ENCODE measurements at regions not wholly inside any gene's neighbourhood (a gene's known extent, or its start where the extent isn't known, plus 50 kb on each side); places are given as distances from the start of the nearest gene placed in this dataset.

GRCh38 chr7:79590916-79591623, 137.6 kb upstream of the MAGI2 start:
- no peaks in the 10 kb centered on the region for H3K4me1 ChIP-seq (ENCODE audit: control insufficient read depth, insufficient read depth, low read length, poor library complexity, severe bottlenecking)
- Mint-ChIP-seq H3K4me3 (no peak overlapping the region), H3K27ac (no peak overlapping the region), H3K36me3 (no peaks in the 10 kb centered on the region), H3K4me1 (no peaks in the 10 kb centered on the region), H3K27me3 (no peaks in the 10 kb centered on the region), H3K9me3 (peaks cover 0 to 6% (median 4%) of the 10 kb centered on the region in 7 donors)
- no peak overlapping the region for H3K27ac ChIP-seq (ENCODE audit: insufficient read depth, low read length, poor library complexity, severe bottlenecking)
- no peak overlapping the region for H3K4me3 ChIP-seq (ENCODE audit: low read depth, low read length)
- no peaks in the 10 kb centered on the region for H3K36me3 ChIP-seq (ENCODE audit: control insufficient read depth, insufficient read depth, low read length)
- no peaks in the 10 kb centered on the region for H3K27me3 ChIP-seq (ENCODE audit: control insufficient read depth, insufficient read depth, low read length)
- no peak for DNase-seq
- ATAC-seq (ENCODE audit: low read depth in 2 of 2), result no peak
- no peaks in the 10 kb centered on the region for H3K9me3 ChIP-seq (ENCODE audit: control insufficient read depth in 2 of 2, low read length in 2 of 2)

GRCh38 chr7:79590391-79590790, 136.9 kb upstream of the MAGI2 start:
- H3K4me3 Mint-ChIP-seq, result no peak overlapping the region
- Histone ChIP-seq H3K4me1 (ENCODE audit: control insufficient read depth, insufficient read depth, low read length, poor library complexity, severe bottlenecking) (no peaks in the 10 kb centered on the region), H3K27me3 (ENCODE audit: control insufficient read depth, insufficient read depth, low read length) (no peaks in the 10 kb centered on the region), H3K4me3 (ENCODE audit: low read depth, low read length) (no peak overlapping the region), H3K9me3 (ENCODE audit: control insufficient read depth in 2 of 2, low read length in 2 of 2) (no peaks in the 10 kb centered on the region), H3K27ac (ENCODE audit: insufficient read depth, low read length, poor library complexity, severe bottlenecking) (no peak overlapping the region), H3K36me3 (ENCODE audit: control insufficient read depth, insufficient read depth, low read length) (no peaks in the 10 kb centered on the region)
- no peak overlapping the region for H3K27ac Mint-ChIP-seq
- no peaks in the 10 kb centered on the region for H3K4me1 Mint-ChIP-seq
- ATAC-seq (ENCODE audit: low read depth in 2 of 2), result no peak
- peaks cover 0 to 7% (median 5%) of the 10 kb centered on the region in 7 donors for H3K9me3 Mint-ChIP-seq
- H3K27me3 Mint-ChIP-seq, result no peaks in the 10 kb centered on the region
- H3K36me3 Mint-ChIP-seq, result no peaks in the 10 kb centered on the region
- DNase-seq, result no peak

- ATAC-seq (ENCODE audit: low read depth in 2 of 2), result no peak
- DNase-seq, result no peak
- H3K4me3 ChIP-seq (ENCODE audit: low read depth, low read length), result no peak overlapping the region
- H3K27ac ChIP-seq (ENCODE audit: insufficient read depth, low read length, poor library complexity, severe bottlenecking), result no peak overlapping the region
- no peak overlapping the region for H3K4me3 Mint-ChIP-seq
- no peaks in the 10 kb centered on the region for H3K4me1 Mint-ChIP-seq
- H3K9me3 Mint-ChIP-seq, result peaks cover 0 to 9% (median 4%) of the 10 kb centered on the region in 7 donors
- H3K4me1 ChIP-seq (ENCODE audit: control insufficient read depth, insufficient read depth, low read length, poor library complexity, severe bottlenecking), result no peaks in the 10 kb centered on the region
- H3K27me3 ChIP-seq (ENCODE audit: control insufficient read depth, insufficient read depth, low read length), result no peaks in the 10 kb centered on the region
- no peaks in the 10 kb centered on the region for H3K9me3 ChIP-seq (ENCODE audit: control insufficient read depth in 2 of 2, low read length in 2 of 2)
- no peaks in the 10 kb centered on the region for H3K27me3 Mint-ChIP-seq
- H3K36me3 ChIP-seq (ENCODE audit: control insufficient read depth, insufficient read depth, low read length), result no peaks in the 10 kb centered on the region
- H3K27ac Mint-ChIP-seq, result no peak overlapping the region
- no peaks in the 10 kb centered on the region for H3K36me3 Mint-ChIP-seq
Measured at GRCh38 chr7:79570903-79571302, 117.4 kb upstream of the MAGI2 start.

DNA sequence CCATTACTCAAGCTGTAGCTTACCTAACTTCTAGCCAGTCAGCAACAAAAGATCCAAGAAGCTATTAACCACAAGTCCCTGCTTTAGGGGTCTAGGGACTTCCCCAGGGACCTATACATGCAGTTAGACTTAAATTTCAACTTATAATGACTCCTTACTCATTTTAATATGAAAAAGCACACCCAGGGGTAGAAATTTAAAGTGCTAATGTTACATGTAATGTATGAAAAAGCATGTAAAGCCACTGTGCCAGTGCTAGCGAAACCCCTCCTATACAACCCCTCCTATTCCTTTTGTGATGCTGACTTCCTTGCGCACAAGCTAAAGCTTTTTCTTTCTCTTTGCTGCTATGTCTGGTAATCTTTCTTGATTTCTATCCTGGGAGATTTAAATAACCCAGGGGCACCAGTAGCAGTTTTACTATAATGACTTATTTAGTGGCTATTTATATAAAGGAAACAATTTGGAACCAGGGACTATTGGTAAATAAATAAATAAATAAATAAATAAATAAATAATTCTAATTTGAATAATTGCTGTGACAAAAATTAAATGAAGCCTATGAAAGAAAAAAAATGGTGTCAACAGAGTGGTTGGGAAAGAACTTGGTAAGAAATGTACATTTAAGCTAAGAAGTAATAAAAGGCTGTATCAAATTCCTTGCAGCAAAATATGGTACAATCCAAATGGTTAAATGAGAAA, 110.5 kb upstream of the MAGI2 start:
- Mint-ChIP-seq H3K36me3 (no peaks in the 10 kb centered on the region), H3K4me3 (no peak overlapping the region), H3K27ac (no peak overlapping the region), H3K9me3 (peaks cover 0 to 8% (median 5%) of the 10 kb centered on the region in 7 donors), H3K27me3 (no peaks in the 10 kb centered on the region), H3K4me1 (no peaks in the 10 kb centered on the region)
- ATAC-seq (ENCODE audit: low read depth in 2 of 2) (no peak), DNase-seq (no peak)
- no peaks in the 10 kb centered on the region for H3K36me3 ChIP-seq (ENCODE audit: control insufficient read depth, insufficient read depth, low read length)
- H3K27ac ChIP-seq (ENCODE audit: insufficient read depth, low read length, poor library complexity, severe bottlenecking), result no peak overlapping the region
- H3K9me3 ChIP-seq (ENCODE audit: control insufficient read depth in 2 of 2, low read length in 2 of 2), result no peaks in the 10 kb centered on the region
- H3K4me3 ChIP-seq (ENCODE audit: low read depth, low read length), result no peak overlapping the region
- no peaks in the 10 kb centered on the region for H3K4me1 ChIP-seq (ENCODE audit: control insufficient read depth, insufficient read depth, low read length, poor library complexity, severe bottlenecking)
- H3K27me3 ChIP-seq (ENCODE audit: control insufficient read depth, insufficient read depth, low read length), result no peaks in the 10 kb centered on the region

- Mint-ChIP-seq H3K36me3 (no peaks in the 10 kb centered on the region), H3K27ac (no peak overlapping the region), H3K9me3 (peaks cover 0 to 7% (median 6%) of the 10 kb centered on the region in 7 donors), H3K4me1 (no peaks in the 10 kb centered on the region), H3K4me3 (no peak overlapping the region), H3K27me3 (no peaks in the 10 kb centered on the region)
- ATAC-seq (ENCODE audit: low read depth in 2 of 2) (no peak), DNase-seq (no peak)
- Histone ChIP-seq H3K27ac (ENCODE audit: insufficient read depth, low read length, poor library complexity, severe bottlenecking) (no peak overlapping the region), H3K27me3 (ENCODE audit: control insufficient read depth, insufficient read depth, low read length) (no peaks in the 10 kb centered on the region), H3K36me3 (ENCODE audit: control insufficient read depth, insufficient read depth, low read length) (no peaks in the 10 kb centered on the region), H3K4me3 (ENCODE audit: low read depth, low read length) (no peak overlapping the region), H3K4me1 (ENCODE audit: control insufficient read depth, insufficient read depth, low read length, poor library complexity, severe bottlenecking) (no peaks in the 10 kb centered on the region), H3K9me3 (ENCODE audit: control insufficient read depth in 2 of 2, low read length in 2 of 2) (peaks cover 0 to 4% of the 10 kb centered on the region in 2 experiments)
Measured at GRCh38 chr7:79555571-79555970, 102.1 kb upstream of the MAGI2 start.

- Histone ChIP-seq H3K4me3 (ENCODE audit: low read depth, low read length) (no peak overlapping the region), H3K36me3 (ENCODE audit: control insufficient read depth, insufficient read depth, low read length) (no peaks in the 10 kb centered on the region), H3K4me1 (ENCODE audit: control insufficient read depth, insufficient read depth, low read length, poor library complexity, severe bottlenecking) (no peaks in the 10 kb centered on the region), H3K27me3 (ENCODE audit: control insufficient read depth, insufficient read depth, low read length) (no peaks in the 10 kb centered on the region), H3K9me3 (ENCODE audit: control insufficient read depth in 2 of 2, low read length in 2 of 2) (peaks cover 0 to 4% of the 10 kb centered on the region in 2 experiments), H3K27ac (ENCODE audit: insufficient read depth, low read length, poor library complexity, severe bottlenecking) (no peak overlapping the region)
- Mint-ChIP-seq H3K27ac (no peak overlapping the region), H3K36me3 (no peaks in the 10 kb centered on the region), H3K9me3 (peaks cover 0 to 10% (median 6%) of the 10 kb centered on the region in 7 donors), H3K27me3 (no peaks in the 10 kb centered on the region), H3K4me1 (no peaks in the 10 kb centered on the region), H3K4me3 (no peak overlapping the region)
- DNase-seq (no peak), ATAC-seq (ENCODE audit: low read depth in 2 of 2) (no peak)
Measured at GRCh38 chr7:79553811-79554555, 100.5 kb upstream of the MAGI2 start.

DNA sequence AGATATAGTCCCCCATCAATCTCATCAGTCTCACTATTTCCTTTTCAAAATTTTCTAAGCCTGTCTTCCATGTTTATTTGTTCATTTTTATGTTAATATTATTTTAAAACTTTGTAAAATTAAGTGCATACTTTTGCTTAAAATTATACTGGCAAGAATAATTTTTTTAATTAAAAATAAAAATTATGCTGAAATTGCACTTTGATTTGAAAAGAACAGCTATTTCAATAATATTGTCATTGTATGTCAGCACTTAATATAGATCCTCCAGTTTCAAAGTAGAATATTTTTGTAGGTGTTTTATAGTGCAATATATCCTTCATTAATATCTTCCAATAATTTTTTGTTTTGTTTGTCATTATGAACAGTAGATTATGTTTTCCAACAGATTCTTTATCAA, 99.0 kb upstream of the MAGI2 start:
- H3K9me3 Mint-ChIP-seq, result peaks cover 2 to 8% (median 4%) of the 10 kb centered on the region in 7 donors
- Histone ChIP-seq H3K4me1 (ENCODE audit: control insufficient read depth, insufficient read depth, low read length, poor library complexity, severe bottlenecking) (no peaks in the 10 kb centered on the region), H3K4me3 (ENCODE audit: low read depth, low read length) (no peak overlapping the region), H3K36me3 (ENCODE audit: control insufficient read depth, insufficient read depth, low read length) (no peaks in the 10 kb centered on the region), H3K27ac (ENCODE audit: insufficient read depth, low read length, poor library complexity, severe bottlenecking) (no peak overlapping the region), H3K27me3 (ENCODE audit: control insufficient read depth, insufficient read depth, low read length) (no peaks in the 10 kb centered on the region), H3K9me3 (ENCODE audit: control insufficient read depth in 2 of 2, low read length in 2 of 2) (no peaks in the 10 kb centered on the region)
- ATAC-seq (ENCODE audit: low read depth in 2 of 2) (no peak), DNase-seq (no peak)
- no peaks in the 10 kb centered on the region for H3K27me3 Mint-ChIP-seq
- H3K36me3 Mint-ChIP-seq, result no peaks in the 10 kb centered on the region
- no peak overlapping the region for H3K27ac Mint-ChIP-seq
- no peak overlapping the region for H3K4me3 Mint-ChIP-seq
- H3K4me1 Mint-ChIP-seq, result no peaks in the 10 kb centered on the region
